PFSK-1 (cell line): ENCODE measurements at regions not wholly inside any gene's neighbourhood (a gene's known extent, or its start where the extent isn't known, plus 50 kb on each side); places are given as distances from the start of the nearest gene placed in this dataset.

Experiments used
- FOXP2 ChIP-seq: optimal IDR thresholded peaks from 2 replicates; pipeline ENCODE3; 2011; ENCODE audit warnings: borderline replicate concordance, control low read depth, inconsistent platforms; ENCODE audit not compliant: insufficient read depth; ENCODE audit errors: extremely low read length, extremely low read depth
- POLR2AphosphoS5 ChIP-seq: IDR thresholded peaks from 2 replicates; pipeline ENCODE4 v1.6.1; 2012; ENCODE audit warnings: low read depth, mild to moderate bottlenecking, control low read depth, low read length, moderate library complexity
- SIN3A ChIP-seq: IDR thresholded peaks from 2 replicates; pipeline ENCODE4 v1.6.1; 2012; ENCODE audit warnings: mild to moderate bottlenecking, low read length, moderate library complexity, borderline replicate concordance; ENCODE audit not compliant: insufficient read depth
- TAF1 ChIP-seq: IDR thresholded peaks from 2 replicates; pipeline ENCODE4 v1.6.1; 2012; ENCODE audit warnings: low read length, control low read depth, borderline replicate concordance; ENCODE audit not compliant: insufficient read depth
- TF ChIP-seq, protein P1 (sequence below), 2 experiments: IDR thresholded peaks; 2 replicates each; pipeline versions ENCODE4 v1.6.1 to v1.8.0; 2011 to 2012; ENCODE audit warnings: low read depth in 2 of 2, low read length in 2 of 2, control low read depth in 1 of 2, inconsistent platforms in 1 of 2, mild to moderate bottlenecking in 1 of 2, moderate library complexity in 1 of 2; ENCODE audit not compliant: insufficient read depth in 1 of 2

DNA sequence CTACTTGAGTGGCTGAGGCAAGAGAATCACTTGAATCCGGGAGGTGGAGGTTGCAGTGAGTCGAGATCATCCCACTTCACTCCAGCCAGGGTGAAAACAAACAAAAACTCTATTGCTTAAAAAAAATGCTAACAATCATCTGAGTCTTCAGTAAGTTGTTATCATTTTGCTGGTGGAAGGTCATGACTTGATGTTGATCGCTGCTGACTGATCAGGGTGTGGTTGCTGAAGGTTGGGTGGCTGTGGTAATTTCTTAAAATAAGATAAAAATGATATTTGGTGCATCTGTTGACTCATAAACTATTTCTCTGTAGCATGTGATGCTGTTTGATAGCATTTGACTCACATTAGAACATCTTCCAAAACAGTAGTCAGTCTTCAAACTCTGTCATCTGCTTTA is 349.4 kb upstream of the PAPPA start:
- TF ChIP-seq FOXP2: no peak
- TF ChIP-seq SIN3A: no peak
- TF ChIP-seq, protein P1, sequence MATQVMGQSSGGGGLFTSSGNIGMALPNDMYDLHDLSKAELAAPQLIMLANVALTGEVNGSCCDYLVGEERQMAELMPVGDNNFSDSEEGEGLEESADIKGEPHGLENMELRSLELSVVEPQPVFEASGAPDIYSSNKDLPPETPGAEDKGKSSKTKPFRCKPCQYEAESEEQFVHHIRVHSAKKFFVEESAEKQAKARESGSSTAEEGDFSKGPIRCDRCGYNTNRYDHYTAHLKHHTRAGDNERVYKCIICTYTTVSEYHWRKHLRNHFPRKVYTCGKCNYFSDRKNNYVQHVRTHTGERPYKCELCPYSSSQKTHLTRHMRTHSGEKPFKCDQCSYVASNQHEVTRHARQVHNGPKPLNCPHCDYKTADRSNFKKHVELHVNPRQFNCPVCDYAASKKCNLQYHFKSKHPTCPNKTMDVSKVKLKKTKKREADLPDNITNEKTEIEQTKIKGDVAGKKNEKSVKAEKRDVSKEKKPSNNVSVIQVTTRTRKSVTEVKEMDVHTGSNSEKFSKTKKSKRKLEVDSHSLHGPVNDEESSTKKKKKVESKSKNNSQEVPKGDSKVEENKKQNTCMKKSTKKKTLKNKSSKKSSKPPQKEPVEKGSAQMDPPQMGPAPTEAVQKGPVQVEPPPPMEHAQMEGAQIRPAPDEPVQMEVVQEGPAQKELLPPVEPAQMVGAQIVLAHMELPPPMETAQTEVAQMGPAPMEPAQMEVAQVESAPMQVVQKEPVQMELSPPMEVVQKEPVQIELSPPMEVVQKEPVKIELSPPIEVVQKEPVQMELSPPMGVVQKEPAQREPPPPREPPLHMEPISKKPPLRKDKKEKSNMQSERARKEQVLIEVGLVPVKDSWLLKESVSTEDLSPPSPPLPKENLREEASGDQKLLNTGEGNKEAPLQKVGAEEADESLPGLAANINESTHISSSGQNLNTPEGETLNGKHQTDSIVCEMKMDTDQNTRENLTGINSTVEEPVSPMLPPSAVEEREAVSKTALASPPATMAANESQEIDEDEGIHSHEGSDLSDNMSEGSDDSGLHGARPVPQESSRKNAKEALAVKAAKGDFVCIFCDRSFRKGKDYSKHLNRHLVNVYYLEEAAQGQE (IDR thresholded peaks at IDR 0.05; ENCODE audit: insufficient read depth in 1 of 2, low read depth in 2 of 2, low read length in 2 of 2): no peak
- TF ChIP-seq POLR2AphosphoS5: no peak
- no peak for TF ChIP-seq TAF1

DNA sequence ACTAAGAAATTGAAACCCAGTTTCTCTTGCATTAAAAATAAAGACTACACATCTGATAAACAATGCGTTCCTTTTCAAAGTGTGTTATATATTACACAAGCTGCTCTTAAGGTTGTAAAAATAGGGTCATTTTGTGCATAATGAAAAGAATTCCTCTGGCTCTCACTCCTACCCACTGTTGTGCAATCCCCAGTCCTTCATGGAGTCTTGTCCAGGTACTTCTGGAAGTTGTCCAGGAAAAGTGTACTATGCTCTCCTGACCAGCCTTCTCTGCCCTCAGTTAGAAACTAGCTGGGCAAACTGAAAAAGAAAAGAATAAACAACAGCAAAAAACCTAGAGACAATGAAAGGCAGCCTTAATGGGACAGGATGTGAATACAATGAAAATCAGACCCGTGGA is 345.5 kb upstream of the PAPPA start:
- TF ChIP-seq, protein P1 (IDR thresholded peaks at IDR 0.05; ENCODE audit: insufficient read depth in 1 of 2, low read depth in 2 of 2, low read length in 2 of 2): no peak
- no peak for TF ChIP-seq TAF1
- no peak for TF ChIP-seq FOXP2
- TF ChIP-seq SIN3A: no peak
- no peak for TF ChIP-seq POLR2AphosphoS5

DNA sequence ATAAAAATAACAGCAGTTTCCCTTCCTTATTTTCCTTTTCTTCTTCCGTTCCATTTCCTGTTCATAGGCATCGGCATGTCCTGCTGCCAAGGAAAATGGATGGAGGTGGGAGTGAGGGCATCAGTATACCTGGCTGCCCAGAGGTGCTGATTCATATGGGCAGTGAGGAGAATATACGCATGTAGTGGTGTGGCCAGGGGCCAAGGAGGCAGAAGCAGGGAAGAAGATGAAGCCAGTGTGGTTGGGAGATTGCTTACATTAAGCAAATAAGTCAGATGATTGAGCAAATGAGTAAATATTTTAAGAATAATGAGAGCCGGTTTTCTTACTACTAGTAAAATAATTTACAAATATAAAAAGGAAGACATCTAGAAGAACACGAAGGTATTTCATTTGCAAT is 344.9 kb upstream of the PAPPA start:
- TF ChIP-seq, protein P1 (IDR thresholded peaks at IDR 0.05; ENCODE audit: insufficient read depth in 1 of 2, low read depth in 2 of 2, low read length in 2 of 2): no peak
- no peak for TF ChIP-seq SIN3A
- TF ChIP-seq FOXP2: no peak
- TF ChIP-seq POLR2AphosphoS5: no peak
- no peak for TF ChIP-seq TAF1

DNA sequence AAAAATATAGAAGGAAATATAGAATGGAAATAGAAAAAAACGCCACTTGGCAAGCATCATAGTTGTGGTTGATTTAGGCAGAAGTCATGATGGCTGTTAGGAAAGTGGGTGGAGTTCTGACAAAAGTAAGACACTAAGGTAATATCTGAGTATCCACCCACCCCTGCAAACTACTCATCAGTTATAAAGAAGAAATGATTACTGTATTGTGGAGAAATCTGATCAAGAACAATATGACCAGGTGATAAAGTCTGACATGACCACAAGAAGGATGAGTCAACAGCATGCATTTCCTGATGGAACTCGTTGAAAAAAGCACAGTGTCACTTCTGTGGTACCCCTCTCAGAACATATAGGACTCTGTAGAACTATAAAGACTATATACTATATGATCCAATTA is 343.4 kb upstream of the PAPPA start:
- TF ChIP-seq, protein P1 (IDR thresholded peaks at IDR 0.05; ENCODE audit: insufficient read depth in 1 of 2, low read depth in 2 of 2, low read length in 2 of 2): no peak
- no peak for TF ChIP-seq FOXP2
- no peak for TF ChIP-seq POLR2AphosphoS5
- TF ChIP-seq TAF1: no peak
- TF ChIP-seq SIN3A: no peak

DNA sequence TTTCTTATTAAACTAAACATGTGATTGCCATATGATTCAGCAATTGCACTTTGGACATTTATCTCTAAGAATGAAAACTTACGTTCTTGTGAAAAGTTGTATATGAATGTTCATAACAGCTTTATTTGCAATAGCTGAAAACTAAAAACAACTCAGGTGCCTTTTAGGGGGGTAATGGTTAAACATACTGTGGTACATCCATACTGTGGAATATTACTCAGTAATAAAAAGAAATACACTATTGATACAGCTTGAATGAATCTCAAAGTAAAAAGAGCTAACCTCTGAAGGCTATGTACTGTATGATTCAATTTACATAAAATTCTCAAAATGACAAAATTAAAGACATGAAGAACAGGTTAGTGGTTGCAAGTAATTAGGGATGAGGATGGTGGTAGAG is 339.5 kb upstream of the PAPPA start:
- TF ChIP-seq POLR2AphosphoS5: no peak
- TF ChIP-seq FOXP2: no peak

DNA sequence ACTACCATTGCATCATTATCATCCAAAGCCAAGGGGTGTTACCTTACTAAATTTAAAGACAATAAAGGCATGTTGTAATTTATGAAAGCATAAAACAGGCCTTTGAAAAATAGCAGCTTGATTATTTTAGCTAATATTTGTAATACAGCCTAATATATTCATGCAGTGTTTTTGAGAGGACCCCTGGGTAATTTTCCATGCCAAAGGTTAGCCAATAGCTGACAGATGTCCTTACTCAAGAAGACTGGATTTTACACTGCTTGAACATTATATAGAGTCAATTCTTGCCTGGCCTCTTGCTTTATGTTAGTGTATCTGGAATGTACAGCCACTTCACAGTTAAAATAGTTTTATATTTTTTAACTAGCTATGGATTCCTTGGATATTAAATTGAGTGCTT is 337.8 kb upstream of the PAPPA start:
- no peak for TF ChIP-seq SIN3A

DNA sequence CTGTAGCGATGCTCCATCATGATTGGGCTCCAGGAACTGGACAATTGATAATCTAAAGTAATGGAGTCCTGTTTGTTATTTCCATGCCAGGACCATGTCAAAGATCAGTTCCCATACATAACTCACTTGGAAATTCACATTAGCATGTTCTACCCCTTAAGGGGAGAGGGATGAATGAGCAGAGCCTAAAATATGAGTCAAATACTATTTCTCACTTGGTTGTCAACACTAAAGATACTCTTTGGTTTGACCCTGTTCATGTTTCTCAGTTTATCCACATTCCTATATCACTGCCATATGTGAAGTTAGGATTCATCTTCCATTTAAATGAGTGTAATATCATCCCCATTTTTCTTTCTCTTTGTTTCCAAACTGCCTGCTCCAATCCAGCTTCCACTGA is 321.6 kb upstream of the PAPPA start:
- TF ChIP-seq POLR2AphosphoS5 (no peak), SIN3A (no peak), FOXP2 (no peak), TAF1 (no peak)
- TF ChIP-seq, protein P1 (IDR thresholded peaks at IDR 0.05; ENCODE audit: insufficient read depth in 1 of 2, low read depth in 2 of 2, low read length in 2 of 2): no peak
